ENCODE measurements at regions not wholly inside any gene's neighbourhood (a gene's known extent, or its start where the extent isn't known, plus 50 kb on each side); places are given as distances from the start of the nearest gene placed in this dataset.

GRCh38 chr20:7692478-7692877 lies 247.8 kb downstream of the HAO1 start:
- no peak overlapping the region for H3K4me2 ChIP-seq (ENCODE audit: low read depth, low read length)
- H3K36me3 ChIP-seq (ENCODE audit: control insufficient read depth, insufficient read depth, low read length): no peaks in the 10 kb centered on the region
- no peaks in the 10 kb centered on the region for H3K4me1 ChIP-seq (ENCODE audit: control insufficient read depth, insufficient read depth, low read length)
- no peak overlapping the region for H3K18ac ChIP-seq (ENCODE audit: low read depth, low read length)
- no peak overlapping the region for H2BK5ac ChIP-seq (ENCODE audit: low read depth, low read length, poor library complexity, severe bottlenecking)
- ChIA-PET POLR2A (ENCODE audit: unreplicated experiment) (no interaction called here), CTCF (no interaction called here)
- no peak overlapping the region for H2AFZ ChIP-seq (replicated peaks; ENCODE audit: low read length, poor library complexity)
- H3K14ac ChIP-seq (replicated peaks; ENCODE audit: low read depth, low read length): no peak overlapping the region
- H2AK9ac ChIP-seq (replicated peaks; ENCODE audit: low read depth, low read length, poor library complexity): no peak overlapping the region
- no CpG with 5 or more reads among the region's 1 CpG for WGBS, 2 experiments (ENCODE audit: extremely low coverage in 2 of 2, insufficient read length in 1 of 2)
- H3K27ac ChIP-seq (ENCODE audit: insufficient read depth, low read length): no peak overlapping the region
- no peak overlapping the region for H2BK15ac ChIP-seq (ENCODE audit: low read depth, low read length)
- no peaks in the 10 kb centered on the region for H3K9me3 ChIP-seq (ENCODE audit: control insufficient read depth, insufficient read depth, low read length)
- dilution Hi-C loops (cut with HindIII; ENCODE audit: low sequenced_read_pairs, unreplicated experiment) (no loop called here), intact Hi-C loops (cut with micrococcal nuclease) (no loop called here), in situ Hi-C loops (cut with MboI; ENCODE audit: low sequenced_read_pairs) (no loop called here)
- no peak overlapping the region for H3K9ac ChIP-seq (ENCODE audit: low read depth, low read length)
- H3K79me1 ChIP-seq (ENCODE audit: low read depth in 1 of 2, low read length in 2 of 2): no peaks in the 10 kb centered on the region
- TF ChIP-seq MXI1 (IDR thresholded peaks at IDR 0.05; ENCODE audit: borderline replicate concordance, low read depth, low read length): no peak
- no peak for TF ChIP-seq FOS (IDR thresholded peaks at IDR 0.05; ENCODE audit: low read depth, low read length)
- no peak for TF ChIP-seq MAFK (IDR thresholded peaks at IDR 0.05; ENCODE audit: low read depth, low read length)
- no peak for TF ChIP-seq CHD1 (IDR thresholded peaks at IDR 0.05; ENCODE audit: low read depth, low read length)
- TF ChIP-seq CEBPB (IDR thresholded peaks at IDR 0.05; ENCODE audit: low read depth, low read length): no peak
- TF ChIP-seq RAD21 (IDR thresholded peaks at IDR 0.05; ENCODE audit: low read length): no peak
- no peak for TF ChIP-seq RFX5 (IDR thresholded peaks at IDR 0.05; ENCODE audit: low read depth, low read length)
- TF ChIP-seq NFE2L2 (IDR thresholded peaks at IDR 0.05; ENCODE audit: low read depth, low read length): no peak
- no peak for TF ChIP-seq BHLHE40 (IDR thresholded peaks at IDR 0.05; ENCODE audit: low read depth, low read length)
- no peak for TF ChIP-seq MAZ (IDR thresholded peaks at IDR 0.05; ENCODE audit: borderline replicate concordance, low read depth, low read length)
- no peak overlapping the region for H3K23ac ChIP-seq (ENCODE audit: low read depth, low read length)
- no peak overlapping the region for H4K8ac ChIP-seq (ENCODE audit: low read depth in 2 of 2, low read length in 2 of 2)
- H2AK5ac ChIP-seq (ENCODE audit: low read depth, low read length): no peak overlapping the region
- no peaks in the 10 kb centered on the region for H4K20me1 ChIP-seq (ENCODE audit: insufficient read depth, low read length)
- H3K56ac ChIP-seq (ENCODE audit: extremely low read depth, insufficient read depth, low read length): no peak overlapping the region
- H3K9me1 ChIP-seq (ENCODE audit: insufficient read depth, low read length): no peaks in the 10 kb centered on the region
- ATAC-seq (ENCODE audit: low read depth) (no peak), DNase-seq (no peak)
- H2BK120ac ChIP-seq (ENCODE audit: low read depth, low read length): no peak overlapping the region
- no TSS peak for BruUV-seq (replicated peaks)
- no peak overlapping the region for H3K4me3 ChIP-seq (ENCODE audit: insufficient read depth, low read depth, low read length)
- H3K4ac ChIP-seq (ENCODE audit: low read depth, low read length): no peak overlapping the region
- H4K5ac ChIP-seq (ENCODE audit: low read depth, low read length): no peak overlapping the region
- H2BK20ac ChIP-seq (ENCODE audit: low read depth, low read length): no peak overlapping the region
- no peak overlapping the region for H4K91ac ChIP-seq (ENCODE audit: insufficient read depth, low read depth, low read length)
- H3K27me3 ChIP-seq (ENCODE audit: control insufficient read depth, insufficient read depth, low read length): no peaks in the 10 kb centered on the region
